ENCODE measurements at regions not wholly inside any gene's neighbourhood (a gene's known extent, or its start where the extent isn't known, plus 50 kb on each side); places are given as distances from the start of the nearest gene placed in this dataset.

DNA sequence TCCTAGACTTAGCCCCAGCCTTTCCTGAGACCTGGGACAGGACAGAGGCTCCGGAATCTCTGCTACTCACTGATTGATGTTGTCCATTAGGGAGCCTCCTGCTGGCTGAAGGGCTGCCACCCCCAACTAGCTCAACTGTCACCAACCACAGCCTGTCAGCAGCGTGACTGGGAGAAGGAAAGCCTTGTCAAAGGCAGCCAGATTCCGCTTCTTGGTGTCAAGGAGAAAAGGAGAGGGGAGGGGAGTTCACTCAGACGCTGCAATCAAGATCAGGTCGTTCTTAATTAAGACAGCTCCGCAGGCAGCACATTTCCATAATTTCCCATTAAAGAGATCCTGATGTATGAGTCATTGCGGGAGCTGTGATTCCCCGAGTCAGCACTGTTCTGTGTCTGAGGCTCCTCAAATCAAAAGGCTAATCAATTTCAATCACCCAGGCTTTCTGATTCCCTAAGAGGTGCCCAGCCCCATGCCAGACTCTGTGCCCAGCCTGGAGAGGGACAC is 152.8 kb upstream of the ZBED5 start:
- TF ChIP-seq, protein P1, sequence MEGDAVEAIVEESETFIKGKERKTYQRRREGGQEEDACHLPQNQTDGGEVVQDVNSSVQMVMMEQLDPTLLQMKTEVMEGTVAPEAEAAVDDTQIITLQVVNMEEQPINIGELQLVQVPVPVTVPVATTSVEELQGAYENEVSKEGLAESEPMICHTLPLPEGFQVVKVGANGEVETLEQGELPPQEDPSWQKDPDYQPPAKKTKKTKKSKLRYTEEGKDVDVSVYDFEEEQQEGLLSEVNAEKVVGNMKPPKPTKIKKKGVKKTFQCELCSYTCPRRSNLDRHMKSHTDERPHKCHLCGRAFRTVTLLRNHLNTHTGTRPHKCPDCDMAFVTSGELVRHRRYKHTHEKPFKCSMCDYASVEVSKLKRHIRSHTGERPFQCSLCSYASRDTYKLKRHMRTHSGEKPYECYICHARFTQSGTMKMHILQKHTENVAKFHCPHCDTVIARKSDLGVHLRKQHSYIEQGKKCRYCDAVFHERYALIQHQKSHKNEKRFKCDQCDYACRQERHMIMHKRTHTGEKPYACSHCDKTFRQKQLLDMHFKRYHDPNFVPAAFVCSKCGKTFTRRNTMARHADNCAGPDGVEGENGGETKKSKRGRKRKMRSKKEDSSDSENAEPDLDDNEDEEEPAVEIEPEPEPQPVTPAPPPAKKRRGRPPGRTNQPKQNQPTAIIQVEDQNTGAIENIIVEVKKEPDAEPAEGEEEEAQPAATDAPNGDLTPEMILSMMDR (IDR thresholded peaks at IDR 0.05; ENCODE audit: low read length, missing control alignments), result peak; percentile 31
- H3K4me3 ChIP-seq (replicated peaks; ENCODE audit: low read depth, low read length), result no peak overlapping the region
- DNase-seq (ENCODE audit: low read depth), result peak; percentile 18

GRCh38 chr11:11009179-11009578 is 151.3 kb upstream of the ZBED5 start:
- TF ChIP-seq, protein P1 (IDR thresholded peaks at IDR 0.05; ENCODE audit: low read length, missing control alignments), result no peak
- DNase-seq (ENCODE audit: low read depth), result no peak
- no peak overlapping the region for H3K4me3 ChIP-seq (replicated peaks; ENCODE audit: low read depth, low read length)

DNA sequence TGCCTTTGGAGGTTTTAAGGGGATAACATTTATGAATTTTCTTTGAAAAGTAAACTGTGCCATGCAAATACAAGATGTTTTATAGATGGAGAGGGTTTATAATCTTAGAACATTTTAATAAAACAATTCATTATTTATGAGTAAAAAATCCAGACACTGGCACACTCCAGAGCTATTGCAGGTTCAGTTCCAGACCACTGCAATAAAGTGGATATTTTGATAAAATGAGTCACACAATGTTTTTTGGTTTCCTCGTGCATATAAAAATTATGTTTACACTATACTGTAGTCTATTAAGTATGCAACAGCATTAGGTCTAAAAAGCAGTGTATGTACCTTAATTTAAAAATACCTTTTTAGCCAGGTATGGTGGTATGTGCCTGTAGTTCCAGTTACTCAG is 146.2 kb upstream of the ZBED5 start:
- DNase-seq (ENCODE audit: low read depth), result no peak
- no peak overlapping the region for H3K4me3 ChIP-seq (replicated peaks; ENCODE audit: low read depth, low read length)
- TF ChIP-seq, protein P1 (IDR thresholded peaks at IDR 0.05; ENCODE audit: low read length, missing control alignments), result no peak

DNA sequence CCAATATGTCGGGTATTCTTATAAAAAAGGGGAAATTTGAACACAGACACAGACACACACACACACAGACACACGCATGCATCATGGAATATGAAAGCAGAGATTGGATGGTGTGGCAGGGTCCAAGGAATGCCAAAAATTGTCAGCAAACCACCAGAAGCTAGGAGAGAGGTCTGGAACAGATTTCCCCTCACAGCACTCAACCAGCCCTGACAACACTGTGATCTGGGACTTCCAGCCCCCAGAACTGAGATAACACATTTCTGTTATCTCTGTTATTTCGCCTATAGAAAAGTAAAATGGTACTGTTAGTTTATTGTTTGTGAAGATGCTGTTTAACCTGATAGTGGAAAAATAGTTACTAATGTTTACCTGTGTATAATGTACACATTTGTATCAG is 145.4 kb upstream of the ZBED5 start:
- H3K4me3 ChIP-seq (replicated peaks; ENCODE audit: low read depth, low read length), result no peak overlapping the region
- TF ChIP-seq, protein P1 (IDR thresholded peaks at IDR 0.05; ENCODE audit: low read length, missing control alignments), result no peak
- no peak for DNase-seq (ENCODE audit: low read depth)

- no peak overlapping the region for H3K4me3 ChIP-seq (replicated peaks; ENCODE audit: low read depth, low read length)
- DNase-seq (ENCODE audit: low read depth), result no peak
- TF ChIP-seq, protein P1 (IDR thresholded peaks at IDR 0.05; ENCODE audit: low read length, missing control alignments), result no peak
These were observed 142.9 kb upstream of the ZBED5 start for GRCh38 chr11:11000579-11001283.

DNA sequence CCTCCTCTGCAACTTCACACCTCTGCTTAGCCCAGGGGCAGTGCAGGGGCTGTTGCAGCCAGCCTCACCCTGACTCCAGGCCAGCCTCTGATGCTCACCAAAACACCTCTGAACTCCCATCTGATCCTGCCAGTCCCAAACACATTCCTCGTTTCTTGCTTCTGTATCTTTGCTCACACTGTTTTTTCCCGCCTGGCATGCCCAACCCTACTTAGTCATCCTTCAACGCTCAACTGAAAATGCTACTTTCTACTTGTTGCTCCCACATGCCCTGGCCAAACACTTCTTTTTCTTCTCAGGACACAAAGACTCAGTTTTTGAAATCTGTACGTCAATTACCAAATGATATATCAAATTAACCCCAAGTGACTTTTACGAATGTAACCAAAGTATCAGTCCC is 140.8 kb upstream of the ZBED5 start:
- H3K4me3 ChIP-seq (replicated peaks; ENCODE audit: low read depth, low read length), result no peak overlapping the region
- no peak for DNase-seq (ENCODE audit: low read depth)
- TF ChIP-seq, protein P1 (IDR thresholded peaks at IDR 0.05; ENCODE audit: low read length, missing control alignments), result no peak

DNA sequence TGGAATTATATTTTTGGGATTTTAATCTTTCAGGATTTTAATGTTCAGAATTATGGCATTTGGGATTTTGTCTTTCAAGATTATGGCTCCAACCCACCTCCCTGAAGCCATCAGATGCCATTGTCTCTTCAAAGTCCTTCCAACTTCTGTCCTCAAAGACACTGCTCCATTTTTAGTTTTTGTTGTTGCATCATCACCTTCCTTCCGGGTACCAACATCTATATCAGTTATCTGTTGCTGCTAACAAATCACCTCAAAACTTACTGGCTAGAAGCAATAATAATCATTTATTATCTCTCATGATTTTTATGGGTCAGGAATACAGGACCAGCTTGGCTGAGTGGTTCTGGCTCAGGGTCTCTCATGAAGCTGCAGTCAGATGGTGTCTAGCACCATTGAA is 138.8 kb upstream of the ZBED5 start:
- DNase-seq (ENCODE audit: low read depth), result no peak
- TF ChIP-seq, protein P1 (IDR thresholded peaks at IDR 0.05; ENCODE audit: low read length, missing control alignments), result no peak
- no peak overlapping the region for H3K4me3 ChIP-seq (replicated peaks; ENCODE audit: low read depth, low read length)

Data from fibroblast of pulmonary artery (primary cell).